ENCODE measurements at regions not wholly inside any gene's neighbourhood (a gene's known extent, or its start where the extent isn't known, plus 50 kb on each side); places are given as distances from the start of the nearest gene placed in this dataset.
A peak's percentile ranks its signal among the peaks of the same experiment; 100 is the strongest.
"Not testable (repeated sequence)": the region's sequence is repeated elsewhere in the genome, so short reads cannot be mapped to it uniquely, and the experiment has no call there.

DNA sequence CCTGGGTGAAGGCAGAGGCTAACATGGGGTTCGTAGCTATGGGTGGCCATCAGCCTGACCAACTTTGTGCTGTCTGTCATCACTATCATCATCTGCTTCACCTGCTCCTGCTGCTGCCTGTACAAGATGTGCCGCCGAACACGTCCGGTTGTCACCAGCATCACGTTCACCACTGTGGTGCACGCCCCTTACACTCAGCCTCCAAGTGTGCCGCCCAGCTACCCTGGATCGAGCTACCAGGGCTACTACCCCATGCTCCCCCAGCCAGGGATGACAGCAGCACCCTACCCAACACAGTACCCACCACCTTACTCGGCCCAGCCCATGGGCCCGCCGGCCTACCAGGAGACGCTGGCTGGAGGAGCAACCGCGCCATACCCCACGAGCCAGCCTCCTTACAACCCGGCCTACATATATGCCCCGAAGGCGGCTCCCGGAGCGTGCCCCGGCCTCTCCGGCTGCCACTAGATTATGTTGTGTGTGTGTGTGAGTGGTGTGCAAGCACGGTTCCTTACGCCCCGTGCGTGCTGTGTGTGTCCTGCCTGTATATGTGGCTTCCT lies 213.4 kb upstream of the XIST start:
- Mint-ChIP-seq H3K27ac (no peak overlapping the region), H3K36me3 (ENCODE audit: low read depth) (no peaks in the 10 kb centered on the region), H3K27me3 (no peaks in the 10 kb centered on the region), H3K9me3 (peaks cover 10% of the 10 kb centered on the region), H3K4me1 (no peaks in the 10 kb centered on the region), H3K4me3 (no peak overlapping the region)
- DNase-seq (no peak), ATAC-seq (no peak)

DNA sequence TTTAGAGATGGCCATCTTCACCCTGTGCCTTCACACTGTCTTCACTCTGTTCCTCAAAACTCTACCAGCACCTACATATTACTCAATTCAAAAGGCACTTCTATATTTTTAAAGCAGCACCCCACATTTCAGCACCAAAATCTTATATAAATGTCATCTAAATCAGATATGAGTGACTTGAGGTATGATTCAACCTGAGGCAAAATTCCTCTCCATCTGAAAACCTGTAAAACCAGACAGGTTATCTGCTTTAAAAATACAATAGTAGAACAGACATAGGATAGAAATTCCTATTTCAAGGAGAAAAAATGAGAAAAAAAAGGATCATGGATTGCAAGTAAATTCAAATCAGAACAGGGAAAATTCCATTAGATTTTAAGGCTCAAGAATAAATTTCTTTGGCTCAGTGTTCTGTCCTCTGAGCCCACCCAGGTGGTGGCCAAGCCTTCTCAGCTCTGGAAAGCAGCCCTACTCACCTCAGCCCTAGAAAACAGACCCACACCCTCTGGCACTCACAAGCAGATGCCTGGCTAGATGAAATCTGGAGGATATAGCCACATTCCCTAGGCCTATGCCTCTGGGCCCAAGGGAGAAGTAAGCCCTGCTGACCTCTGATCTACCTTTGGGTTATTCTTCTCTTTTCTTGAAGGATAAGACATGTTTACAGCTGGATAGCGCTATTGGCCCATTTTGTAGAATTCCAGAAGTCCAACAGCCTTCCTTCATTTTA lies 211.1 kb upstream of the XIST start:
- no peaks in the 10 kb centered on the region for H3K4me1 Mint-ChIP-seq
- H3K27ac Mint-ChIP-seq: no peak overlapping the region

DNA sequence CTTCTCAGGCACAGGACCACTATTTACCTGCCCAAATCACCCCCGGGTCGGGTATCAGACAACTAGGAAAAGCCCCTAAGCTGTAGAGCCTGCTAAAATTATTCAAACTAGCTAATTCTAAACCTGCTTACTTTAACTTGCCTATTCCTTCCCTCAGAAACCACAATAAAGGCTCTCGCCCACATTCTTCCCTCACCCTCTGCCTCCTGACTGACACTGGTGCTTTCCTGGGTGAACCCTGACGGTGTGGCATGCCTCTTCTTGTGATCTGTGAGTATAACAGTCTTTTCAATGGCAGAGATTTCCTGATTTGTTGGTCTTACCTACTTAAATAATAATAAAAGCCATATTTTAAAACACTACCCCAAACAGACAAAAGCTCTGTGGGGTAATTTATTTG lies 209.4 kb upstream of the XIST start:
- ATAC-seq: no peak
- Mint-ChIP-seq H3K4me3 (no peak overlapping the region), H3K9me3 (no peaks in the 10 kb centered on the region), H3K4me1 (no peaks in the 10 kb centered on the region), H3K27me3 (no peaks in the 10 kb centered on the region), H3K36me3 (ENCODE audit: low read depth) (no peaks in the 10 kb centered on the region), H3K27ac (no peak overlapping the region)
- no peak for DNase-seq

More for the DNA sequence above, 211.1 kb upstream of the XIST start:
- H3K27me3 Mint-ChIP-seq: no peaks in the 10 kb centered on the region
- peaks cover 8% of the 10 kb centered on the region for H3K9me3 Mint-ChIP-seq
- H3K4me3 Mint-ChIP-seq: no peak overlapping the region
- ATAC-seq (no peak), DNase-seq (no peak)
- H3K36me3 Mint-ChIP-seq (ENCODE audit: low read depth): no peaks in the 10 kb centered on the region

GRCh38 chrX:74049126-74049525 lies 196.6 kb upstream of the XIST start:
- H3K4me3 Mint-ChIP-seq: no peak overlapping the region
- H3K9me3 Mint-ChIP-seq: peaks cover 4% of the 10 kb centered on the region
- H3K27ac Mint-ChIP-seq: no peak overlapping the region
- peaks cover 2% of the 10 kb centered on the region for H3K36me3 Mint-ChIP-seq (ENCODE audit: low read depth)
- H3K27me3 Mint-ChIP-seq: no peaks in the 10 kb centered on the region
- ATAC-seq: no peak
- DNase-seq: no peak
- no peaks in the 10 kb centered on the region for H3K4me1 Mint-ChIP-seq

GRCh38 chrX:74034066-74034465 lies 181.6 kb upstream of the XIST start:
- H3K4me1 Mint-ChIP-seq; H3K27me3 Mint-ChIP-seq; H3K36me3 Mint-ChIP-seq (ENCODE audit: low read depth); ATAC-seq; H3K27ac Mint-ChIP-seq; H3K4me3 Mint-ChIP-seq; DNase-seq: not testable (repeated sequence)
- peaks cover 11% of the 10 kb centered on the region for H3K9me3 Mint-ChIP-seq

DNA sequence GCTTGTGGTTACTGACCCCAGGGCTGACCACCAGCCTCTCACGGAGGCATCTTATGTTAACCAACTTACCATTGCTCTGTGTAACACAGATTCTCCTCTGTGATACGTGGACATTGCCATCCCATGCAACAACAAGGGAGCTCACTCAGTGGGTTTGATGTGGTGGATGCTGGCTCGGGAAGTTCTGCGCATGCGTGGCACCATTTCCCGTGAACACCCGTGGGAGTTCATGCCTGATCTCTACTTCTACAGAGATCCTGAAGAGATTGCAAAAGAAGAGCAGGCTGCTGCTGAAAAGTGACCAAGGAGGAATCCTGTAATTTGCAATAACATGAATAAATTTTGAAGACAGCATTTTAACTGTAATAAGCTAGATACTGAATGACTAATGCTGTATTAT lies 179.0 kb upstream of the XIST start:
- not testable (repeated sequence) for H3K27me3 Mint-ChIP-seq; H3K4me3 Mint-ChIP-seq; H3K27ac Mint-ChIP-seq; H3K4me1 Mint-ChIP-seq; H3K36me3 Mint-ChIP-seq (ENCODE audit: low read depth); ATAC-seq; H3K9me3 Mint-ChIP-seq; DNase-seq

GRCh38 chrX:74030766-74031165 lies 178.3 kb upstream of the XIST start:
- not testable (repeated sequence) for DNase-seq; H3K27me3 Mint-ChIP-seq; ATAC-seq; H3K4me3 Mint-ChIP-seq; H3K36me3 Mint-ChIP-seq (ENCODE audit: low read depth); H3K9me3 Mint-ChIP-seq; H3K4me1 Mint-ChIP-seq; H3K27ac Mint-ChIP-seq

- H3K36me3 Mint-ChIP-seq (ENCODE audit: low read depth); H3K4me1 Mint-ChIP-seq; H3K27ac Mint-ChIP-seq; H3K27me3 Mint-ChIP-seq; DNase-seq; ATAC-seq; H3K4me3 Mint-ChIP-seq; H3K9me3 Mint-ChIP-seq: not testable (repeated sequence)
Measured at GRCh38 chrX:74025145-74025544, 172.6 kb upstream of the XIST start.

DNA sequence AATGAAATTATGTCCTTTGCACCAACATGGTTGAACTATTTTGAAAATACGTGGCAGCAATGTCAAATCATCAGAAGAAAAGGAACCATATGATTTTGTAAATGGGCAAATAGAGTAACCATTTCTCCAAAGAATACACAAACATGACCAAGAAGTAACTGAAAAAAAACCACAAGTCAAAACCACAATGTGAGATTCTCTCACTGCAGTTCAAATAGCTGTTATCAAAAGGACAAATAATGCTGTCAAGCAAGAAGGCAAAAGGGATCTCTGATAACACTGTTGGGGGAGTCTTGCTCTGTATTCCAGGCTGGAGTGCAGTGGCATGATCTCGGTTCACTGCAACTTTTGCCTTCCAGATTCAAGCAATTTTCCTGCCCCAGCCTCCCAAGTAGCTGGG lies 170.7 kb upstream of the XIST start:
- Mint-ChIP-seq H3K4me3 (no peak overlapping the region), H3K27me3 (no peaks in the 10 kb centered on the region), H3K4me1 (no peaks in the 10 kb centered on the region), H3K27ac (no peak overlapping the region), H3K36me3 (ENCODE audit: low read depth) (no peaks in the 10 kb centered on the region), H3K9me3 (peaks cover 9% of the 10 kb centered on the region)
- no peak for ATAC-seq
- DNase-seq: no peak

DNA sequence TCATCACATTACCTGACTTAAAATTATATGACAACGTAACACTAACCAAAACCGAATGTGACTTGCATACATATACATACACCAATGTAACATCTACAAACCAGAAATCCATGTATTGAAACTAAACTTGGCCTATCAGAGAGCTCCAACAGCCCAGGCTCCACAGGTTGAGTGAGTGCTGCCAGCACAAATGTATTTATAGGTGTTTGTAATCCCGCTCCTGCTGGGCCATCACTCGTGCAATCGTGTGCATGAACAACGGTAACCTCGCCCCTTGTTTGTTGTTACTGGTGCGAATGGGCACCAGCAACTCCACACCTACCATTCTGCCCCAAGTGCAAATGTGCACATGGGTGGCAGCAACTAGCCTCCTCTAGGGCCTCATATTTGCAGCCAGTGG lies 165.7 kb upstream of the XIST start:
- no peaks in the 10 kb centered on the region for H3K36me3 Mint-ChIP-seq (ENCODE audit: low read depth)
- H3K9me3 Mint-ChIP-seq: no peaks in the 10 kb centered on the region
- H3K27me3 Mint-ChIP-seq: no peaks in the 10 kb centered on the region
- no peaks in the 10 kb centered on the region for H3K4me1 Mint-ChIP-seq
- no peak overlapping the region for H3K4me3 Mint-ChIP-seq
- DNase-seq: no peak
- ATAC-seq: no peak
- no peak overlapping the region for H3K27ac Mint-ChIP-seq

DNA sequence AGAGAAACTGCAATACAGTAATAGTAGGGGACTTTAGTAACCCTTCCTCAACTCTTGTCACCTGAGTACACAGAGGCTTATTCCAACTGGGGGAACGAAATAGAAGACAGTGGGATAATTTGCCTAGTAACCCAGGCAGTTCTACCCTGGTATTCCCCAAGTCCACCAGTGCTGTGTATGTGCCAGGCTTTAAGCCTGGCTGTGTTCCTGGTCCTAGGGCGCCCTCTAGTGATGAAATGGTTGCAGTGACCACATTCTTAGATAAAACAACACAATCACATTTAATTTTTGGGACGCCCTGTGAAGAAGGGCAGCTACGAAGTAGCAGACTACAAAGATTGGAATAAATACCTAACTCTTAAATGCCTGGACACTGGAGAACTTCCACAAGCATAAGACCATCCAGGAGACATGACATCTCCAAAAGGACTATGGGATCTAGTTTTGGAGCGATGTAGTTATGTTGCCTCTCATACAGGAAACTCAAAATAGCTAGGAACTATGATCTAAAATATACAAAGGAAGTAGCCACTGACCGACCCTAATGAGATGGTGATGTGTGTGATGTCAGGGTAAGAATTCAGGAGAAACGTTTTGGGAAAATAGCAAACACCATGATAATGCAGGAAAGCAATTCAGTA lies 163.0 kb upstream of the XIST start:
- H3K9me3 Mint-ChIP-seq: no peaks in the 10 kb centered on the region
- no peak overlapping the region for H3K4me3 Mint-ChIP-seq
- H3K4me1 Mint-ChIP-seq: no peaks in the 10 kb centered on the region
- no peaks in the 10 kb centered on the region for H3K27me3 Mint-ChIP-seq
- DNase-seq (peak; percentile 45), ATAC-seq (peak; percentile 61)
- H3K27ac Mint-ChIP-seq: no peak overlapping the region
- H3K36me3 Mint-ChIP-seq (ENCODE audit: low read depth): no peaks in the 10 kb centered on the region

DNA sequence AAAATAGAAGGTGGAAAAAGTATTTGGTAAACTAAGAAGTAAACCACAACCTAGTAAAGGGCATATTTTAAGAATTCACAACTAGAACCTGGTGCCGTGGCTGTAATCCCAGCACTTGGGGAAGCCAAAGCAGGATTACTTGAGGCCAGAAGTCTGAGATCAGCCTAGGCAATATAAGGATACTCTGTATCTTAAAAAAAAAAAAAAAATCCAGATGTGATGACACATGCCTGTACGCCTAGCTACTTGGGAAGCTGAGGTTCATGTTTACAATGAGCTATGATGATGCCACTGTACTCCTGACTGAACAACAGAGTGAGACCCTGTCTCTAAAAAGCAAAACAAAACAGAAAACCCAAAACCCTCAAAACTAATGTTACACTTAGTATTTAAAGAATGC lies 156.5 kb upstream of the XIST start:
- DNase-seq (no peak), ATAC-seq (no peak)
- H3K36me3 Mint-ChIP-seq (ENCODE audit: low read depth): peaks cover 7% of the 10 kb centered on the region
- no peaks in the 10 kb centered on the region for H3K27me3 Mint-ChIP-seq
- H3K9me3 Mint-ChIP-seq: no peaks in the 10 kb centered on the region
- H3K4me3 Mint-ChIP-seq: no peak overlapping the region
- no peak overlapping the region for H3K27ac Mint-ChIP-seq
- no peaks in the 10 kb centered on the region for H3K4me1 Mint-ChIP-seq

GRCh38 chrX:73992019-73992418 lies 139.5 kb upstream of the XIST start:
- Mint-ChIP-seq H3K27ac (no peak overlapping the region), H3K9me3 (peaks cover 5% of the 10 kb centered on the region), H3K36me3 (ENCODE audit: low read depth) (peaks cover 34% of the 10 kb centered on the region), H3K4me1 (peaks cover 3% of the 10 kb centered on the region), H3K27me3 (no peaks in the 10 kb centered on the region), H3K4me3 (no peak overlapping the region)
- ATAC-seq: no peak
- no peak for DNase-seq

- peaks cover 15% of the 10 kb centered on the region for H3K36me3 Mint-ChIP-seq (ENCODE audit: low read depth)
- ATAC-seq (no peak), DNase-seq (no peak)
- H3K27ac Mint-ChIP-seq: no peak overlapping the region
- no peaks in the 10 kb centered on the region for H3K27me3 Mint-ChIP-seq
- no peak overlapping the region for H3K4me3 Mint-ChIP-seq
- H3K9me3 Mint-ChIP-seq: no peaks in the 10 kb centered on the region
- H3K4me1 Mint-ChIP-seq: peaks cover 3% of the 10 kb centered on the region
Measured at GRCh38 chrX:73987166-73987565, 134.7 kb upstream of the XIST start.

DNA sequence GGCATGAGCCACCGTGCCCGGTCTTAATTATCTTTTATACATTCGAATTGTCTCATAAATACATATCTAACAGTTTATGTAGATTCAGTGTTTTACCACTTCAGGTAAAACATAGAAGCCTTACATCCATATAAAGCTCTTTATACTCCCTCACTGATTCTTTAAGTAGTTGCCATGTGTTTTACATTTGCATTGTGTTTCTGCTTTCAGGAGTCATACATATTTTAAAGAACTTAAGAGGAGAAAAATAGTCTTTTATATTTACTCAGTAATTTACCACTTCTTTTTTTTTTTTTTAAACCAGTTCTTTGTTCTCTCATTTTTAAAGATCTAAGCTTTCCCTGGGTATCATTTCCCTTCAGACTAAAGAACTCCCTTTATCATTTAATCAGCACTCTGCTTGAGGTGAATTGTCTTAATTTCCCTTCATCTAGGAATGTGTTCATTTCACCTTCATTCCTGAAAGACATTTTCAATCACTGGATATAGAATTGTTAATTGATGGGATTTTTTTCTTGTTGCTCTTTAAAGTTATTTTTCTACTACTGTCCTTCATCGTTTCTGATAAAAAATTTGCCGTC lies 127.1 kb upstream of the XIST start:
- Mint-ChIP-seq H3K9me3 (no peaks in the 10 kb centered on the region), H3K36me3 (ENCODE audit: low read depth) (peaks cover 2% of the 10 kb centered on the region), H3K4me1 (peaks cover 40% of the 10 kb centered on the region), H3K27me3 (no peaks in the 10 kb centered on the region), H3K27ac (no peak overlapping the region), H3K4me3 (no peak overlapping the region)
- DNase-seq: no peak
- no peak for ATAC-seq

Data from activated naive CD8-positive, alpha-beta T cell treated with anti-CD3 and anti-CD28 coated beads, Interleukin-2, amount 50 U/mL, for 24 hours (primary cell).